GM12878 (cell line): ENCODE measurements at regions not wholly inside any gene's neighbourhood (a gene's known extent, or its start where the extent isn't known, plus 50 kb on each side); places are given as distances from the start of the nearest gene placed in this dataset.

ENCODE experiments used
- CTCF ChIP-seq, 3 experiments: IDR thresholded peaks in 2 of 3; conservative IDR thresholded peaks in 1 of 3; 2 replicates each; pipeline ENCODE4 v1.5.1; 2011; ENCODE audit warnings: low read depth in 3 of 3, low read length in 3 of 3, mild to moderate bottlenecking in 3 of 3, control low read depth in 2 of 3, moderate library complexity in 2 of 3, inconsistent platforms in 1 of 3, mixed read lengths in 1 of 3; ENCODE audit not compliant: control insufficient read depth in 2 of 3, insufficient read depth in 1 of 3; ENCODE audit errors: extremely low read depth in 1 of 3
- EP300 ChIP-seq, 2 experiments: fragments of 150-350 bp in 1 of 2; IDR thresholded peaks; 2 replicates each; pipeline ENCODE4 v1.6.1; 2011 to 2012; ENCODE audit warnings: low read depth in 2 of 2, low read length in 2 of 2, borderline replicate concordance in 1 of 2, improper control_type of control experiment in 1 of 2, inconsistent platforms in 1 of 2; ENCODE audit not compliant: control insufficient read depth in 1 of 2
- ESRRA ChIP-seq: IDR thresholded peaks from 2 replicates; pipeline ENCODE4 v1.6.1; 2012; ENCODE audit warnings: mild to moderate bottlenecking, low read length, improper control_type of control experiment
- EZH2 ChIP-seq: IDR thresholded peaks from 2 replicates; pipeline ENCODE4 v1.6.1; 2012; ENCODE audit warnings: low read depth, mild to moderate bottlenecking, control low read depth, inconsistent platforms, low read length, borderline replicate concordance; ENCODE audit not compliant: control insufficient read depth
- KDM1A ChIP-seq: fragments of 200-600 bp; sonication (generic); IDR thresholded peaks from 2 replicates; pipeline ENCODE4 v1.6.1; 2016; ENCODE audit warnings: borderline replicate concordance
- NBN ChIP-seq: fragments of 450-650 bp; IDR thresholded peaks from 2 replicates; pipeline ENCODE4 v1.6.1; 2016
- POLR2AphosphoS5 ChIP-seq: IDR thresholded peaks from 2 replicates; pipeline ENCODE4 v1.6.1; 2011; ENCODE audit warnings: mild to moderate bottlenecking, low read length, inconsistent platforms
- SIN3A ChIP-seq: IDR thresholded peaks from 2 replicates; pipeline ENCODE4 v1.6.1; 2012; ENCODE audit warnings: low read depth, low read length, improper control_type of control experiment

- TF ChIP-seq SIN3A (no peak), EZH2 (no peak), ESRRA (no peak), EP300 (IDR thresholded peaks at IDR 0.05; ENCODE audit: borderline replicate concordance in 1 of 2, control insufficient read depth in 1 of 2, low read depth in 2 of 2, low read length in 2 of 2) (no peak), KDM1A (no peak), NBN (no peak), POLR2AphosphoS5 (no peak), CTCF (IDR thresholded peaks at IDR 0.05 in 2 of 3, conservative IDR thresholded peaks at IDR 0.05 in 1 of 3; ENCODE audit: control insufficient read depth in 2 of 3, extremely low read depth in 1 of 3, insufficient read depth in 1 of 3, low read depth in 3 of 3, low read length in 3 of 3) (no peak)
Measured at GRCh38 chr2:238974501-238975166, 126.7 kb downstream of the TWIST2 start.
